ENCODE measurements at regions not wholly inside any gene's neighbourhood (a gene's known extent, or its start where the extent isn't known, plus 50 kb on each side); places are given as distances from the start of the nearest gene placed in this dataset.
"Not testable (repeated sequence)": the region's sequence is repeated elsewhere in the genome, so short reads cannot be mapped to it uniquely, and the experiment has no call there.

- DNase-seq, result no peak
Observed at GRCh38 chr7:36040679-36041078, 112.4 kb upstream of the EEPD1 start.

DNA sequence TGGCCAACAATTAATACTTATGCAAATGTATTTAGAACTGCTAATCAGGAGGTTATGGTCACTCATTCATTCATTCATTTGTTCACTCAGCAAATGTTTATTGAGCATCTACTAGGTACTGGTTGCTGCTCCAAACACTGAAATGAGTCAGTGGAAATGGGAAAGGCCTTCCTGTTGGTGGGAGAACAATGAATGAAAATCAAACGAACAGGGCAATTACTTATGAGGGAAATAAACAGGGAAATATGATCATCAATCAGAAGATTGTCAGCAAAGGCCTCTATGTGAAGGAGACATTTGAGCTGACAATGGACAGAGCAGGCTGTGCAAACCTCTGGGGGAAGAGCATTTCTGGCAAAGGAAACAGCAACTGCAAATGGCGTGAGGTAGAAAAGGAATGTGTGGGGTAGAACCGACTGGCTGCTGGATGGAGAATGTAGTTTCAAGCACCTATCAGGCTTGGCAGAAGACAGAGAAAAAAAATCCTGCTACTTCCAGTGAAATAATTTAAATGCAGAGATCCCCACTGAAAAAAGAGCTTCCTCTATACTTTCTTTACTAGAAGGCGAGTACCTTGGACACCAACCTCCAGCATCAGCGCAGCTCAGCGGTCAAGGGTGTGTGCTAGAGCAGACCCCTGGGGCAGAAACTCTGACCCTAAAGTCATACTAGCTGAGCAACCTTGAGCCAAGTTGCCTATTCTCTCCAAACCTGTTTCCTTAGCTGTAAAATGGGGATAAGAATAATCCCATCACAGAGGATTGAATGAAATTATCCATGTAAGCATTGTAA, 108.8 kb upstream of the EEPD1 start:
- DNase-seq, result no peak

DNA sequence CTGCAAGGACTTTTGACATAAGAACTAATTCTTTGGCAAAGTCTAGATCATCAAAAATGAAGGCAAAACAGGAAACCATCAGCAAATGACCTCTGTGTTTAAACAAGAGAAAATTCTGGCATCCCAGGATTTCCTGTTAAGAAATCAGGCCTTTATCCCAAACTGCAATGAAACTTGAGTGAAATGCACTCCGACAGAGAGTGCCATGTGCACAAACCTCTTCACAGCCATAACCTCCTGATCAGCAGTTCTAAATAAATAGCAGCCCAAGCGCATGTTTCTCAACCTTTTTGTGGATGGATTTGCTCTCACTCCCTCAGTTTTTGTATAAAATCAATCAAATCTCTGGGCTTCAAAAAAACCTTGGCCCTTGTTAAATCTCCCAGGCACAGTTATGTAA, 107.7 kb upstream of the EEPD1 start:
- no peak for DNase-seq

DNA sequence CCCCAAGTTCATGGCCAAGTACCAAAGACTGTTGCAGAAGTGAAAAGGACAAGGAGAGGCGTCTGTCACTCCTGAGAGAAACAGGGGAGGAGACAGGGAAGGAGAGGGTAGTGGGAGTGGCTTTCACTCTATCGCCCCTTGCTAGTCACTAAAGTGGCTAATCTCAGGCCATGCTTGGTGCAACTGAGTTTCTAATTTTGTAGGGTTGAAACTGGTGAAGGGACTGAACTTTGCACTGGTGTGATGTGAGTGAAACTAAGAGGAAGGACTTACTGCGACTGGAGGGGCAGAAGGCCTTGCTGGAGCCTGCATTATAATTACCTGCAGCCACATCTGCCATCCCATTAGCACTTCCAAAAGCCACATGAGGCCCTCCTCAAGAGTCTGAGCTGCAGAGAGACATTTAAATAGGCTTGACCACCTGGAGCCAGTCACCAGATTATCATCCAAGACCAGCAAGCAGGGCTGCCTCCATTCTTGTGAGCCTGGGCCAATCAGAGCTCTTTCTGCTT, 107.2 kb upstream of the EEPD1 start:
- no peak for DNase-seq

GRCh38 chr7:36047091-36047658, 105.9 kb upstream of the EEPD1 start:
- no peak for DNase-seq

GRCh38 chr7:36048141-36048901, 104.7 kb upstream of the EEPD1 start:
- DNase-seq, result no peak

DNA sequence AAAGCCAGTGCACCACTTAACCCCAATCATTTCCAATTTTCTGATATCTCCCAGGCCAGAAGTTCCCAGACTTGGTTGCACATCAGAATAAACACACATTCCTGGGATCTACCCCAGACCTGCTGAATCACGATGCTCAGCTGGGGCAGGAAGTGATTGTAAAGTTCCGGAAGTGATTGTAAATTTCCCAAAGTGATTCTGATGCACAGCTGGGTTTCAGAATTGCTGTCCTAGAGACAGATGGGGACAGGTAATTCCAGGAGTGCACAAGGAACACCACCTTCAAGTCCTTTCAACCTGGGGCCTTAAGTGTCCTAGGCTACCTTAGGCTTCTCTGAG, 104.2 kb upstream of the EEPD1 start:
- DNase-seq, result no peak

DNA sequence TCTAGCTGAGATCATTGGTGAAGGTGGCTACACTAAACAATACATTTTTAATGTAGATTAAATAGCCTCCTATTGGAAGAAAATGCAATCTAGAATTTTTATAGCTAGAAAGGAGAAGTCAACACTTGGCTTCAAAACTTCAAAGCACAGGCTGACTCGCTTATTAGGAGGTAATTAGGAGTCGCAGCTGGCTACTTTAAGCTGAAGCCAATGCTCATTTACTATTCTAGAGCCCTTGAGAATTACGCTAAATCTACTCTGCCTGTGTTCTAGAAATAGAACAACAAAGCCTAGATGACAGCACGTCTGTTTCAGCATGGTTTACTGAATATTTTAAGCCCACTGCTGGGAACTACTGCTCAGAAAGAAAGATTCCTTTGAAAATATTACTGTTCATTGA, 101.6 kb upstream of the EEPD1 start:
- peak; percentile 66 for DNase-seq

DNA sequence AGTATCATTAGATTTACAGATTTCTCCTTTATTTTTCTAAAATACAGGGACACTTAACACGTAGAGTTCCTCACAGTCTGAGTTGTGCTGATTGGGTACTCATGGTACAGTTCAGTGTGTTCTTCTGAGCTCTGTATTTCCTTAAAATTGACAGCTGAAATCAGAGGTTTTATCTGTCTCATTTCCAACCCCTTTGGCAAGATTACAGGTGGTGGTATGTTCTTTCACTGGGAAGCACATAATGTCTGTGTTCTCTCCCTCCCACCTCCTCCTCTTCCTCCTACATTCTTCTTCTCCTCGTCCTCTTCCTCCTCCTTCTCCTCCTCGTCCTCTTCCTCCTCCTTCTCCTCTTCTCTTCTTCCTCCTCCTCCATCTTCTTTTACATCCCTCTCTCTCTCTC, 99.5 kb upstream of the EEPD1 start:
- no peak for DNase-seq

DNA sequence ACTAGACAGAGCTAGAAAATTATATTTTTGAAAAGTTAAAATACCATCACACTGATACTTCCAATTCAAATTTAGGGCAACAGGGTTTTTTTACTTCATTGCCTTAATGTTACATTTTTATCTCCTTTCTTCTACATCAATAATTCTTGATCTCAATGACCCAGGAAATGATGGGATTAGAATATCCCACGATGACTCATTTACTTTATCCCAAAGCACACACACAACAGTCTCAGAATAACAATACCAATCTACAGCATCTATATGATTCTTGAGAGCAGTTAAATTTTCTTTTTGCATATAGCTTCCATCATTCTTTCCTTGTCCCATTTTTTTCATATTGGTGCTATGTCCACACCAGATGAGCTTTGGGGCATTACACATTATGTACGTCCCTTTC, 98.4 kb upstream of the EEPD1 start:
- no peak for DNase-seq

DNA sequence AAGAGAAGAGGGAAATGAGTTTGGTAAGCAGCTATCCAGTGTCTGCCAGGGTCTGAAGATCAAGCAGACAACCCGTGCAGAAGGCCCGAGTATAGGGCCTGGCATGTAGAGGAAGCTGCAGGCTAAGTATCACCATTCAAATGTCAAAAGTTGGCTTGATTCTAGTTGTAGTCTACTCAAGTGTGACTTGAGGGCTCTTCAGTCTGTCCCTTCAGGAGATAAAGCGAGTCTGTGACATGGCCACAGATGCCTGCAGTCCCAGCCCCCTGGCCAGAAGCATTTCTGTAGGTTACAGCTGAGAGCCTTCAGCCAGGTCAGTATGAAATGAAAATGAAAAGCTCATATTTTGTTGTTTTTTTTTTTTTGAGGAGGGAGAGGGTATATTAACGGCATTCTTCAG, 97.8 kb upstream of the EEPD1 start:
- peak; percentile 58 for DNase-seq

DNA sequence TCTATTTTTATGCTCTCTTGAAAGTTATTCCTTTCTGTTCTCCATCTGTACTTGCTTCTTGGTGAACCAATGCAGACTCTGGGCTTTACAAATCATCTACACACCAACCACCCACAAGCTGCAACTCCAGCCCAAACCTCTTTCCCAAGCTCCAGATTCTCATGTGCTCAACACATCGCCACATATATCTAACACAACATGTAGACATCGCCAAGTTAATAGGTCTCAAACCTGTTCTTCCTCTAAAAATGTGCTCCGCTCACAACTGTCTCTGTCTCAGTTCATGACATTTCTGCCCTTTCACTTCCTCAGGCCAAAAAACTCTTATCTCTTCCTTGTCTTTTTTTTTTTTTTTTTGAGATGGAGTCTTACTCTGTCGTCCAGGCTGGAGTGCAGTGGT, 95.7 kb upstream of the EEPD1 start:
- no peak for DNase-seq

- DNase-seq, result no peak
Observed at GRCh38 chr7:36058020-36058592, 94.9 kb upstream of the EEPD1 start.

DNA sequence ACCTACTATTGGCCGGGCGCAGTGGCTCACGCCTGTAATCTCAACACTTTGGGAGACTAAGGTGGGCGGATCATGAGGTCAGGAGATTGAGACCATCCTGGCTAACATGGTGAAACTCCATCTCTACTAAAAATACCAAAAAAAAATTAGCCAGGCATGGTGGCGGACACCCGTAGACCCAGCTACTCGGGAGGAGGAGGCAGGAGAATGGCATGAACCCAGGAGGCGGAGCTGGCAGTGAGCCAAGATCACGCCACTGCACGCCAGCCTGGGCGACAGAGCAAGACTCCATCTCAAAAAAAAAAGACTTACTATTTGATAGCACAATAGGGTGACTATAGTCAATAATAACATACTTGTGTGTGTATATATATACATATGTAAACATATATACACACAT, 92.7 kb upstream of the EEPD1 start:
- not testable (repeated sequence) for DNase-seq

DNA sequence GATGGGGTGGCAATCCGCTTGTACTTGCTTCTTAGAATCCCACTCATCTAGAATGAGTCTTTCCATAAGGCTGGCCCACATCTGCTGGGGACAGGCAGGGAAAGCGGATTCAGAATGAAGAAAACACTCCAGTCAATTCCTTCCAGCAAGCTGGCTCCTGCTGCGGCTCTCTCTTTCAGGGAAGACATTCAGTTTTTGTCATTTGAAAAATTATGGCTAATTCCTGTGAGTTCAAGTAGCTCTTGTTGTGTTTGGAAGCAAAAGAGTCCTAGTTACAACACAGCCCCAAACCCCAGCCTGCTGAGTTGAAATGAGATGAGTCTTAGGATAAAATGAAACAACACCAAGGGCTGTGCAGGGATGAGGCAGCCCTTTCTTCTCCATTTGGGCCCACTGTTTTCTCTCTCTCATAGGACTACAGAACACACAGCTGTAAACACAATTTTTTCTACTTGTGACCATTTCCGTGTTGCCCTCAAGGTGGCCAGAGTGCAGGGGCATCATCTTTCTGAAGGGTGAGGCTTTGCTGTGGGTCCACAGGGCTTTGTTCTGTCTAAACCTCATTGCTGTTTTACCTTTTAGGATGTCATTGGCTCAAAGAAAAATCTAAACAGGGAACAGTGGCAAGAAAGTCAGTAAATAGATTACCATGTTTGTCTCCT, 90.8 kb upstream of the EEPD1 start:
- DNase-seq, result no peak

GRCh38 chr7:36064676-36065075, 88.4 kb upstream of the EEPD1 start:
- DNase-seq, result no peak

DNA sequence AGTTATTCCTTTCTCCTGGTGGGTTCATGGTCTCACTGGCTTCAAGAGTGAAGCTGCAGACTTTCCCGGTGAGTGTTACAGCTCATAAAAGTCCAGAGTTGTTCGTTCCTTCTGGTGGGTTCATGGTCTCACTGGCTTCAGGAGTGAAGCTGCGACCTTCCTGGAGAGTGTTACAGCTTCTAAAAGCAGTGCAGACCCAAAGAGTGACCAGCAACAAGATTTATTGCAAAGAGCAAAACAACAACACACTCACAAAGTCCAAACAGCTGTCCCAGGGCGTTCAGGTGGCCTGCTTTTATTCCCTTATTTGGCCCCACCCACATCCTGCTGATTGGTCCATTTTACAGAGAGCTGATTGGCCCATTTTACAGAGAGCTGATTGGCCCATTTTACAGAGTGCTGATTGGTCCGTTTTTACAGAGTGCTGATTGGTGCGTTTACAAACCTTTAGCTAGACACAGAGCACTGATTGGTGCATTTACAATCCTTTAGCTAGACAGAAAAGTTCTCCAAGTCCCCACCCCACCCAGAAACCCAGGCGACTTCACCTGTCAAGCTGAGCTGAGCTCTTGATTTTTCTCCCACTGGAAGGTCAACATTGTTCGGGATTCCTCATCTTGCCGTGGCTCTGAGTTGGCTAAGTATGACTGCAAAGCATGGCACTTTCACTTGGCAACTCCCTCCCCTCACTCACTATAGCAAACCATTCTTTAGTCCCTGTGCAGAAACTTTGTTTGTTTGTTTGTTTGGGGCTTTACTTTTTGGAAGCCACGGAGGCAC, 87.3 kb upstream of the EEPD1 start:
- not testable (repeated sequence) for DNase-seq

GRCh38 chr7:36066343-36066664, 86.8 kb upstream of the EEPD1 start:
- DNase-seq, result no peak

DNA sequence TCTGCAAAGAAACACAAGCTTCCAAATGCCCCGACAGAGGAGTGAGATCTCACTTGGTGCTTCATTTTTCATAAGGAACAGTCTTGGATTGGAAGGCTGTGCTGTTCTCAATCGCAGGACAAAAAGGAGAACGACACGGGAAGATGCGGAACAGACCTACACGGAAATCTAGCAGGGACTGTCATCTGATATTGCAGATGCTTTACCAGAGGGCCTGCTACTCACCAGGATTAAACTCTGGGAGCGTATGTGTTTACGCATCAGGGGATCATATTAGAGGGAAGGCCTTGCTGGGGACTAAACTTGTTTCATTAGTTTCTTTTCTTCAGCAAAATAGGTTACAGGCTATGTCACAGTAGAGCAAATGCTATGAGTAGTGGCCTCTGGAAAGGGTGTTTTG, 82.8 kb upstream of the EEPD1 start:
- DNase-seq, result no peak

DNA sequence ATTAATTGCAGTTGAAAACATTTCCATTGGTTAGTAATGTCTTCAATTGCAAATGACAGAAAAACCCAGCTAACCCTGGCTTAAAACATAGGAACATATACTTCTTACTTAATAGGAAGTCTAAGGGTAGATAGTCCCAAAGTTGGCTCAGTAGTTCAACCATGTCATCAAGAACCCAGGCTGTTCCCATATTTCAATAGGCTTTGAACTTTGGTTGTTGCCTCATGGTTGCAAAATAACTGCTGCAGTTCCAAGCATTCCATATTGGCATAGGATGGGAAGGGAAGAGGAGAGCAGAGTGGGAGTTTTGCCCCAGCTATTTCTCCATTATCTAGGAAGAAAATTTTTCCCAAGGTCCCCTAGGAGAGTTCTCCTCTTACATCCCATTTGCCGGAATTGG, 81.4 kb upstream of the EEPD1 start:
- DNase-seq, result no peak

DNA sequence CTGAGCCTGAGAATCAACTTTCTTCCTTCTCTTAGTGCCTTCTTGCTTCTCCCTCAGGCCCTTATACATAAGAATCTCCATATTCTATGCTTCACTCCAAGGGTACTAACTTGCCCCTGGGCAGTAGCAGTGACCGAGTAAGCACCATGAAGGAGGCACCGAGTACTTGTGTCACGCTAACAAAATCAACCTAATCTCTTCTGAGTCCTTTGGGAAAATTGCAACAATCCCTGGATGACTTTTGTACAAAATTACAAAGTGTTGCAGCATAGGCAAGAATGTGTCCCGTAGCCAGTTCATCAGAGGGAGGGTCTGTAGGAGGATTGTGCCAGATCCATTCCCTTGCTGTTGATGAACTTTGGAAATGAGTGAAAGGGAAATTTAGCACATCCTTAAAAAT, 80.4 kb upstream of the EEPD1 start:
- no peak for DNase-seq

DNA sequence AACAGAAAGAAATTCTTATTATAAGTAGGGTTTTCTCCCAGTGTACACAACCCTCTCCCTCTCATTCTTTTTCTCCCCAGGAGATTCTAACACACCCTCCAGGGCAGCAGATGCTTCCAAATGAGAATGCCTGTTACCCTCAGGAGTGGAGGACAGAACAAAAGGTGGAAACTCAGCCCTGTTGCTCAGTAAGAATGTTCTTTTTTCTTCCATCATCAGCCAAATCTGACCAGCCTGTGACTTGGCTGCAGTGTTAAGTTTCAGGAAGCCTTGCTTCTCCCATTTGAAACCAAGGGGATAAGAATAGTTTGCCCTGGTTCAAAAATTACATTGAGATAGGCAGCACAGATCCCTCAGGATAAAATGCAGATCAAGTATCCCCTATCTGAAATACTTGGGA, 77.5 kb upstream of the EEPD1 start:
- no peak for DNase-seq

GRCh38 chr7:36076074-36076473, 77.0 kb upstream of the EEPD1 start:
- no peak for DNase-seq
